ENCODE measurements at regions not wholly inside any gene's neighbourhood (a gene's known extent, or its start where the extent isn't known, plus 50 kb on each side); places are given as distances from the start of the nearest gene placed in this dataset.

DNA sequence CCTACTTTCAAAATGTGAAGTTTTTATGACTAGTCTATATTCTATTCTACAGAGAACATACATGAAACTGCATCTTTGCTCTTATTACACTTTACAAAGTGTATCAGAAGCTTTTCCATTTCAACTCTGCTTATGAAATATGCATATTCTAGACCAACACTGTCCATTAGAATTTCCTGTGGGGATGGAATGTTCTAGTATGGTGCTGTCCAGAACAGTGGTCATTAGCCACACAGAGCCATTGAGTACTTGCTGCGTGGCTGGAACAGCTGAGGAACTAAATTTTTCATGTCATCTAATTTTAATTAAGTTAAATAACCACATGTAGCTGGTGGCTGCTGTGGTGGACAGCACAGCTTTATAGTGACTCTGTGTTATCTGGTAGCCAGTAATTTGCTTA is 105.9 kb upstream of the PDE10A start:
- TF ChIP-seq, protein P1, sequence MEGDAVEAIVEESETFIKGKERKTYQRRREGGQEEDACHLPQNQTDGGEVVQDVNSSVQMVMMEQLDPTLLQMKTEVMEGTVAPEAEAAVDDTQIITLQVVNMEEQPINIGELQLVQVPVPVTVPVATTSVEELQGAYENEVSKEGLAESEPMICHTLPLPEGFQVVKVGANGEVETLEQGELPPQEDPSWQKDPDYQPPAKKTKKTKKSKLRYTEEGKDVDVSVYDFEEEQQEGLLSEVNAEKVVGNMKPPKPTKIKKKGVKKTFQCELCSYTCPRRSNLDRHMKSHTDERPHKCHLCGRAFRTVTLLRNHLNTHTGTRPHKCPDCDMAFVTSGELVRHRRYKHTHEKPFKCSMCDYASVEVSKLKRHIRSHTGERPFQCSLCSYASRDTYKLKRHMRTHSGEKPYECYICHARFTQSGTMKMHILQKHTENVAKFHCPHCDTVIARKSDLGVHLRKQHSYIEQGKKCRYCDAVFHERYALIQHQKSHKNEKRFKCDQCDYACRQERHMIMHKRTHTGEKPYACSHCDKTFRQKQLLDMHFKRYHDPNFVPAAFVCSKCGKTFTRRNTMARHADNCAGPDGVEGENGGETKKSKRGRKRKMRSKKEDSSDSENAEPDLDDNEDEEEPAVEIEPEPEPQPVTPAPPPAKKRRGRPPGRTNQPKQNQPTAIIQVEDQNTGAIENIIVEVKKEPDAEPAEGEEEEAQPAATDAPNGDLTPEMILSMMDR (IDR thresholded peaks at IDR 0.05) = no peak
- no peak for TF ChIP-seq ZFX (IDR thresholded peaks at IDR 0.05; ENCODE audit: borderline replicate concordance)
